NCI-H1105 treated with DMSO at 0.1 percent for 48 hours (cell line): ENCODE measurements at regions not wholly inside any gene's neighbourhood (a gene's known extent, or its start where the extent isn't known, plus 50 kb on each side); places are given as distances from the start of the nearest gene placed in this dataset.

ENCODE experiments used
- DNase-seq: peaks from one replicate; lab custom pipeline; 2025; lab: John Stamatoyannopoulos, UW

DNA sequence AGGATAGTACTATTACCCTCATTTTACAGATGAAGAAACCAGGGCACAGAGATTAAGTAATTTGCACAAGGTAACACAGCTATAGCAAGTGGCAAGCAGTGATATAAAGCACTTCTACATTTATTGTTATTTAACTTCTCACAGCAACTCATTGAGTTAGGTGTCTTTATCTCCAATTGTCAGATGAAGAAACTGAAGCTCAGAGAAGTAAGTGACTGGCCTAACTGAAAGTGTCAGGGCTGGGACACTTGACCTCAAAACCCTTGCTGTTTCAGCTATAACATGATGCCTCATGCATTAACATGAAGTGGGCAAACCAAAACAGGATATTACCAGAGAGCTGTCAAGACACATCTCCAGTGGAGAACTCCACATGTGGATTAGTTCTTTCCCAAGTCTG is 65.8 kb upstream of the LEKR1 start:
- DNase-seq: no peak

GRCh38 chr3:156761007-156761406 is 65.1 kb upstream of the LEKR1 start:
- DNase-seq: peak; percentile 46

- DNase-seq: no peak
Observed at GRCh38 chr3:156761713-156762451, 64.3 kb upstream of the LEKR1 start.

- DNase-seq: no peak
Observed at GRCh38 chr3:156762631-156763185, 63.4 kb upstream of the LEKR1 start.

- DNase-seq: no peak
Observed at GRCh38 chr3:156763386-156763785, 62.8 kb upstream of the LEKR1 start.

DNA sequence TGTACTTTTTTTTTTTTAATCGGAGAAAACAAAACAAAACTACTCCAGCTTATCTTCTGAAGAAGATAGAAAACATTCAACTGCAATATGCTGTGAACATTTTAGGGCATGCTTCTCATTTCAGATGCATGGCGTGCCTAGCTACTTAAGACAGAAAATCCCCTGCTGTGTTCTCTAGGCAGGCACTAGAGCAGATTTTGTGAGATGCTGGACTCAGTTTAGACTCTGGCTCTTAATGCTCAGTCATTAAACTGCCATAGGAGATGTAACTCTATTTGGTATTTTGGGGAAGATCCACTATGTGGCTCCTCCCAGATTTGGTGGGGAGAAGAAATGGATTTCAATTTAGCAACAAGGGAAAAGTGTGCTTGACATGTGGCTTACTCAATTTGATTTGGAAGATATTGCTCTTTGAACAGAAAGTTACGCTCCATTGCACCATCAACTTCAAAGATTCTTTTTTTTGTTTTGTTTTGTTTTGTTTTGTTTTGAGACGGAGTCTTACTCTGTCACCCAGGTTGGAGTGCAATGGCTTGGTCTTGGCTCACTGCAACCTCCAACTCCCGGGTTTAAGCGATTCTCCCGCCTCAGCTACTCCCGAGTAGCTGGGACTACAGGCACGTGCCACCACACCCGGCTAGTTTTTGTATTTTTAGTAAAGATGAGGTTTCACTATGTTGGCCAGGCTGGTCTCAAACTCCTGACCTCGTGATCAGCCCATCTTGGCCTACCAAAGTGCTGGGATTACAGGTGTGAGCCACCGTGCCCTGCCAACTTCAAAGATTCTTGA is 62.0 kb upstream of the LEKR1 start:
- DNase-seq: no peak

- no peak for DNase-seq
Observed at GRCh38 chr3:156764751-156765150, 61.4 kb upstream of the LEKR1 start.

DNA sequence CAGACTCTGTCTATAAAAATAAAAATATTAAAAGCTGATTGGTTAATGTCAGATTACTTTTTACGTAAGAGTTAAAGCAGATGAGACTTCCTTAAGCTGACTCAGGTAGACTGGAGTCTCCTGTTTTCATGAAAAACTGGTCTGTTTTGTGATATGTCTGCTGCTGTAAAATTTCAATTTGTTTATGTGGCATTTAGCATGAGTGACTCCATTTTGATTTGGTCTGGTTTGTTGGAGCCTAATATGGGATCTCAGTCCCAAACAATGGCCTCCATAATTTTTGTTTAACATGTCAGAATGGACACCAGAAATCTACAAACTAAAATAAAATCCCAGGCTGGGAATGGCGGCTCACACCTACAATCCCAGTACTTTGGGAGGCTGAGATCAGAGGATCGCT is 57.8 kb upstream of the LEKR1 start:
- DNase-seq: no peak

DNA sequence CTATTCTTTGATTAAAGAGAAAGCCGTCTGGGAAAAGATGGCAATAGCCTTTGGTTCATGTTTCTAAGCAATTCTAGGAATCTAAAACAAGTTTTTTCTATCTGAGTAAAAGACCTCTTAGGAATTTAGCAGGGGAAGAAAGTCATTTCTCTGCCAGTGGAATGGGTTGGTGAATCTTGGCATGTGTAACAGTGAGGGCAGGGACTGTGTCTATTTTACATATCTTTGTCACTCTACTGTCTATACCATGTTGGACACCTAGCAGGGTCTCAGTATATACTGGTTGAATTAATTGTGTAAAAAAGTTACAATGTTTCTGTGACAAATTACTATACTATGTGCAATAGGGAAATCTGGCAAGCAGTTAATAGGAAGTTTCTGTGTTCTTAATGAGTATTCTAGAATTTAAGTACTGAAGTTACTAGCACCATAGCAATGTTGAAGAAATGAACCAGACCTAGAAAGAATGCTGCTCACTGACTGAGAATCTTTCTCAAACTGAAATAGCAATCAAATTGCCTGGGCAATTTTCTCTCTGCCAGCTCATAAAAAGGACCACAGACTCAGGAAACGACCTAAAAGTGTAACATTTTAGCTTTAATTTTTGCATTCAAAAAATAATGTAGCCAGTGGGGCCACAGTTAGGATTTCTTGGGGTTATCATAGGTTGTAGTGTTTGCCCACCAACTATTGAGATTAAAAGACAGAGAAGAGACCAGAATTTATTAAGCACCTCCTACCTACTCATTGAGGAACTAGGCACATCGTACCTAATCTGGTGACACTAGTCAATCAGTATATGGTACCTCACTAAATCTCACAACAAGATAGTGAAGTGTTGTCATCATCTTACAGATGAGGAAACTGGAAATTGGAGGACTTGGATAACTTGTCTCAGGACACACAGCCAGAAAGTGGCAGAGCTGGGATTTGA is 56.2 kb upstream of the LEKR1 start:
- DNase-seq: no peak

- no peak for DNase-seq
Observed at GRCh38 chr3:156770699-156771414, 55.3 kb upstream of the LEKR1 start.

- peak; percentile 12 for DNase-seq
Observed at GRCh38 chr3:156772588-156773206, 53.5 kb upstream of the LEKR1 start.

GRCh38 chr3:156776031-156776430 is 50.1 kb upstream of the LEKR1 start:
- no peak for DNase-seq
